Tibial nerve (tissue), 3 donors: ENCODE measurements at regions not wholly inside any gene's neighbourhood (a gene's known extent, or its start where the extent isn't known, plus 50 kb on each side); places are given as distances from the start of the nearest gene placed in this dataset.

ENCODE experiments used
- CTCF ChIP-seq, 5 experiments: fragments of 200-600 bp in 3 of 5; fragments of 450-650 bp in 2 of 5; sonication (generic) in 3 of 5; IDR thresholded peaks; one replicate each; pipeline ENCODE4 v1.5.1; 2016 to 2019; ENCODE audit warnings: antibody characterized with exemption in 5 of 5, mild to moderate bottlenecking in 3 of 5, moderate library complexity in 2 of 5
- POLR2A ChIP-seq, 2 donors: fragments of 450-650 bp; IDR thresholded peaks; one replicate each; pipeline ENCODE4 v1.6.1; 2017; ENCODE audit warnings: antibody characterized with exemption in 2 of 2, mild to moderate bottlenecking in 2 of 2, moderate library complexity in 2 of 2

- TF ChIP-seq CTCF (IDR thresholded peaks at IDR 0.05) (no peak), POLR2A (IDR thresholded peaks at IDR 0.05) (no peak)
These were observed 310.9 kb upstream of the NEBL start for GRCh38 chr10:21207852-21208646.
